ENCODE measurements at regions not wholly inside any gene's neighbourhood (a gene's known extent, or its start where the extent isn't known, plus 50 kb on each side); places are given as distances from the start of the nearest gene placed in this dataset.

- DNase-seq (ENCODE audit: low read depth in 2 of 2): no peak
- no peak overlapping the region for H3K4me3 ChIP-seq (replicated peaks in 1 of 2; ENCODE audit: low read depth in 2 of 2, low read length in 2 of 2)
These were observed 75.5 kb downstream of the MRPL46 start for GRCh38 chr15:88391700-88392099.

GRCh38 chr15:88391006-88391405, 76.2 kb downstream of the MRPL46 start:
- TF ChIP-seq CTCF (IDR thresholded peaks at IDR 0.05; ENCODE audit: low read depth, low read length): no peak
- DNase-seq (ENCODE audit: low read depth in 2 of 2): no peak
- H3K4me3 ChIP-seq (replicated peaks in 1 of 2; ENCODE audit: low read depth in 2 of 2, low read length in 2 of 2): no peak overlapping the region

More at GRCh38 chr15:88391700-88392099, 75.5 kb downstream of the MRPL46 start:
- no peak for TF ChIP-seq CTCF (IDR thresholded peaks at IDR 0.05; ENCODE audit: low read depth, low read length)

GRCh38 chr15:88390164-88390901, 76.9 kb downstream of the MRPL46 start:
- no peak for DNase-seq (ENCODE audit: low read depth in 2 of 2)
- H3K4me3 ChIP-seq (replicated peaks in 1 of 2; ENCODE audit: low read depth in 2 of 2, low read length in 2 of 2): no peak overlapping the region
- TF ChIP-seq CTCF (IDR thresholded peaks at IDR 0.05; ENCODE audit: low read depth, low read length): no peak

GRCh38 chr15:88389120-88389519, 78.1 kb downstream of the MRPL46 start:
- TF ChIP-seq CTCF (IDR thresholded peaks at IDR 0.05; ENCODE audit: low read depth, low read length): no peak
- H3K4me3 ChIP-seq (replicated peaks in 1 of 2; ENCODE audit: low read depth in 2 of 2, low read length in 2 of 2): no peak overlapping the region
- no peak for DNase-seq (ENCODE audit: low read depth in 2 of 2)

GRCh38 chr15:88388686-88389085, 78.5 kb downstream of the MRPL46 start:
- TF ChIP-seq CTCF (IDR thresholded peaks at IDR 0.05; ENCODE audit: low read depth, low read length): no peak
- no peak for DNase-seq (ENCODE audit: low read depth in 2 of 2)
- H3K4me3 ChIP-seq (replicated peaks in 1 of 2; ENCODE audit: low read depth in 2 of 2, low read length in 2 of 2): no peak overlapping the region

GRCh38 chr15:88385078-88385700, 82.0 kb downstream of the MRPL46 start:
- DNase-seq (ENCODE audit: low read depth in 2 of 2): no peak
- H3K4me3 ChIP-seq (replicated peaks in 1 of 2; ENCODE audit: low read depth in 2 of 2, low read length in 2 of 2): no peak overlapping the region
- TF ChIP-seq CTCF (IDR thresholded peaks at IDR 0.05; ENCODE audit: low read depth, low read length): no peak

All from cardiac fibroblast (primary cell).